ENCODE measurements at regions not wholly inside any gene's neighbourhood (a gene's known extent, or its start where the extent isn't known, plus 50 kb on each side); places are given as distances from the start of the nearest gene placed in this dataset.

DNA sequence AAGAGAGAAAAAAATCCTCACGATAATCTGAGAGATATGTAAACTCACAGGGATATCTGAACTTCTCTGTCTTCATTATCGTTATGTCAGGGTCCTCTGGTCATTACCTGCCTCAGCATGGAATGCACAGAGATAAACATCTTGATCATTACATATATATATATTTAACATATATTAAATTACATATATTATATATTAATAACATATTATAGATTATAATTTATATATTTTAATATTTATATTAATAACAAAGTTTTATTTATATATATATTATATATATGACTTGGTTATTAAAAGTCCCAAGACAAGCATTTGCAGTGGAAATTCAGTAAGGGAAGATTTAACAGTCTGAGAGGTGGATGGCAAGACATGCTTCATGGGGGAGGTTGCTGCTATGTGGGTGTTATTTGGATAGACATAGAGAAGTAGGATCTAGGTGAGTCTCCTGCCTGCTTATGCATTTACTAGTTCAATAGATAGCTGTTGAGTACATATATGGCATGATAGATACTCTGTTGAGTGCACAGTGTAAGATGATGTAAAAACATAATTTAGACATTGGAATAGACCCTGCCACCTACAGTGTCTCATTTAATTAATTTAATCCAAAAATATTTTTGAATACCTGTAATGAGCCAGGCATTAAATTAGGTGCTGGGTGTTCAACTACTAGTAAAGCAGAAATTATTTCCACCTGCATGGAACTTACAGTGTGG, 255.2 kb downstream of the RAD51AP2 start:
- Mint-ChIP-seq H3K27me3 (ENCODE audit: low read depth) (no peaks in the 10 kb centered on the region), H3K4me1 (peaks cover 4 to 6% of the 10 kb centered on the region in 2 experiments; a peak in 2 of 4 replicates), H3K9me3 (no peaks in the 10 kb centered on the region), H3K27ac (0 out of 7 replicates have a peak overlapping the region, but pooled peaks of 1 of the 3 experiments have one; percentile 3), H3K36me3 (ENCODE audit: insufficient read depth in 1 of 3, low read depth in 3 of 3) (no peaks in the 10 kb centered on the region), H3K4me3 (no peak overlapping the region)
- Histone ChIP-seq H3K23ac (ENCODE audit: insufficient read length, low read depth, low read length) (no peak overlapping the region), H4K8ac (replicated peaks; ENCODE audit: insufficient read length, low read depth, low read length) (no peak overlapping the region), H2BK15ac (ENCODE audit: low read depth, low read length) (no peak overlapping the region), H3K4me1 (ENCODE audit: insufficient read depth, low read length) (no peaks in the 10 kb centered on the region), H3K14ac (ENCODE audit: insufficient read depth, low read length) (no peak overlapping the region), H3K4ac (ENCODE audit: low read depth, low read length) (no peak overlapping the region), H3K9ac (ENCODE audit: extremely low read depth, insufficient read length, low read length) (no peak overlapping the region), H3K27me3 (ENCODE audit: insufficient read depth, low read length) (no peaks in the 10 kb centered on the region), H4K20me1 (ENCODE audit: control insufficient read depth, insufficient read depth, insufficient read length) (no peaks in the 10 kb centered on the region), H3K27ac (ENCODE audit: insufficient read length, low read depth, low read length) (no peak overlapping the region), H2BK20ac (ENCODE audit: low read depth, low read length, poor library complexity, severe bottlenecking) (no peak overlapping the region), H3K79me2 (ENCODE audit: insufficient read depth, low read length) (no peaks in the 10 kb centered on the region), H3K23me2 (ENCODE audit: insufficient read length, low read depth, low read length, poor library complexity, severe bottlenecking) (no peaks in the 10 kb centered on the region), H3K56ac (ENCODE audit: insufficient read length, low read depth, low read length) (no peak overlapping the region), H3T11ph (ENCODE audit: low read length) (no peak overlapping the region), H2BK5ac (ENCODE audit: insufficient read length, low read length) (no peak overlapping the region), H3K18ac (ENCODE audit: insufficient read length, low read depth, low read length) (no peak overlapping the region), H4K91ac (ENCODE audit: insufficient read length, low read depth, low read length) (no peak overlapping the region), H3K79me1 (ENCODE audit: insufficient read depth, low read depth, low read length, poor library complexity, severe bottlenecking) (no peaks in the 10 kb centered on the region), H3K9me3 (ENCODE audit: control insufficient read depth, low read depth, low read length) (no peaks in the 10 kb centered on the region), H2AFZ (ENCODE audit: low read length) (no peak overlapping the region), H3K4me2 (ENCODE audit: insufficient read depth, insufficient read length, low read length) (no peak overlapping the region), H2BK120ac (ENCODE audit: low read depth, low read length, poor library complexity, severe bottlenecking) (no peak overlapping the region), H2BK12ac (ENCODE audit: insufficient read length, low read depth, low read length) (no peak overlapping the region), H2AK5ac (ENCODE audit: insufficient read length, low read length) (no peak overlapping the region), H4K5ac (ENCODE audit: insufficient read length, low read depth, low read length) (no peak overlapping the region)
- WGBS (ENCODE audit: extremely low coverage, insufficient read length, low lambda C conversion rate) = no CpG with 5 or more reads among the region's 2 CpGs
- DNase-seq = no peak
- TF ChIP-seq, protein P1, sequence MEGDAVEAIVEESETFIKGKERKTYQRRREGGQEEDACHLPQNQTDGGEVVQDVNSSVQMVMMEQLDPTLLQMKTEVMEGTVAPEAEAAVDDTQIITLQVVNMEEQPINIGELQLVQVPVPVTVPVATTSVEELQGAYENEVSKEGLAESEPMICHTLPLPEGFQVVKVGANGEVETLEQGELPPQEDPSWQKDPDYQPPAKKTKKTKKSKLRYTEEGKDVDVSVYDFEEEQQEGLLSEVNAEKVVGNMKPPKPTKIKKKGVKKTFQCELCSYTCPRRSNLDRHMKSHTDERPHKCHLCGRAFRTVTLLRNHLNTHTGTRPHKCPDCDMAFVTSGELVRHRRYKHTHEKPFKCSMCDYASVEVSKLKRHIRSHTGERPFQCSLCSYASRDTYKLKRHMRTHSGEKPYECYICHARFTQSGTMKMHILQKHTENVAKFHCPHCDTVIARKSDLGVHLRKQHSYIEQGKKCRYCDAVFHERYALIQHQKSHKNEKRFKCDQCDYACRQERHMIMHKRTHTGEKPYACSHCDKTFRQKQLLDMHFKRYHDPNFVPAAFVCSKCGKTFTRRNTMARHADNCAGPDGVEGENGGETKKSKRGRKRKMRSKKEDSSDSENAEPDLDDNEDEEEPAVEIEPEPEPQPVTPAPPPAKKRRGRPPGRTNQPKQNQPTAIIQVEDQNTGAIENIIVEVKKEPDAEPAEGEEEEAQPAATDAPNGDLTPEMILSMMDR (conservative IDR thresholded peaks at IDR 0.05) = no peak

Measured in H9 (cell line).